Jurkat, Clone E6-1 (cell line): ENCODE measurements at regions not wholly inside any gene's neighbourhood (a gene's known extent, or its start where the extent isn't known, plus 50 kb on each side); places are given as distances from the start of the nearest gene placed in this dataset.
A peak's percentile ranks its signal among the peaks of the same experiment; 100 is the strongest.

Experiments
- DNase-seq: peaks from one replicate; pipeline ENCODE4 v3.0.0-alpha.2; 2011; ENCODE audit warnings: low read depth, low spot score
- H3K4me3 ChIP-seq: 2 replicates; pipeline ENCODE4 v1.5.1; 2011; ENCODE audit warnings: mild to moderate bottlenecking, low read length, control low read depth, moderate library complexity

GRCh38 chr2:193687195-193687594 lies 1492.5 kb upstream of the TMEFF2 start:
- H3K4me3 ChIP-seq: no peak overlapping the region
- DNase-seq: no peak

DNA sequence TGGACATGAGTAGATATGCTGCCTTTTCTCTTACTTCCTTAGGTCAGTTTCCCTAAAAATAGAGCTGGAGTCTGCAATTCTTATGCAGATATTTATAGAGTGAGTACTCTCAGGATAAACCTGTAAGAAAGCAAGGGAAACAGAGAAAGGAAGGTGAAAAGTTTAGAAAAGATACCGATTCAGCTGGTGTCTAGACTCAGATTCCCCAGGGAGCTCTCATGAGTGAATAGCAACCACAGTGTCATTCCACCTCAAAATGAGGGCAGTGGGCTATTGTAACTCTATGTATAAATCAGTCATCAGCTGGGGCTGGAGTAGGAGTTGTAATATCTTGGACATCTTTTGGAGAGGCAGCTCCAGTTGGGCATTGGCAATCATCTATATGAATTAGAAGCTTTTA lies 1485.1 kb upstream of the TMEFF2 start:
- DNase-seq: no peak
- H3K4me3 ChIP-seq: no peak overlapping the region

DNA sequence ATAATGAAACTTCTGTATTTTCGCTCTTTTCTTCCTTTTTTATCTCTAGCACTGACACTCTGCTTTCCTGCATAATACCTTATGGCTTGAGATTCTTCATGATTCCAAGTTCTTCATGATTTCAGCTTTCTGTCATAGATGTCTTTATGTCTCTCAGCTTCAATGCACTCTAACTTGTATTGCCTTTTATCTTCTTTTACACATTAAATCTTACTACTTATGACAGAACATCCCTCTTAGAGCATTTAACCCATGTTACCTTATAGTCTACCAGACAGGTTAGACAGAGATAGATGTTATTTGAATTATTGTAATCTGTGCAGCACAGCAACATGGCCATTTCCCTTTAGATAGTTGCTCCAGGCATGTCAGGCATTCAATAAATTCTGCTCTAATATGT lies 1475.7 kb upstream of the TMEFF2 start:
- no peak overlapping the region for H3K4me3 ChIP-seq
- no peak for DNase-seq

DNA sequence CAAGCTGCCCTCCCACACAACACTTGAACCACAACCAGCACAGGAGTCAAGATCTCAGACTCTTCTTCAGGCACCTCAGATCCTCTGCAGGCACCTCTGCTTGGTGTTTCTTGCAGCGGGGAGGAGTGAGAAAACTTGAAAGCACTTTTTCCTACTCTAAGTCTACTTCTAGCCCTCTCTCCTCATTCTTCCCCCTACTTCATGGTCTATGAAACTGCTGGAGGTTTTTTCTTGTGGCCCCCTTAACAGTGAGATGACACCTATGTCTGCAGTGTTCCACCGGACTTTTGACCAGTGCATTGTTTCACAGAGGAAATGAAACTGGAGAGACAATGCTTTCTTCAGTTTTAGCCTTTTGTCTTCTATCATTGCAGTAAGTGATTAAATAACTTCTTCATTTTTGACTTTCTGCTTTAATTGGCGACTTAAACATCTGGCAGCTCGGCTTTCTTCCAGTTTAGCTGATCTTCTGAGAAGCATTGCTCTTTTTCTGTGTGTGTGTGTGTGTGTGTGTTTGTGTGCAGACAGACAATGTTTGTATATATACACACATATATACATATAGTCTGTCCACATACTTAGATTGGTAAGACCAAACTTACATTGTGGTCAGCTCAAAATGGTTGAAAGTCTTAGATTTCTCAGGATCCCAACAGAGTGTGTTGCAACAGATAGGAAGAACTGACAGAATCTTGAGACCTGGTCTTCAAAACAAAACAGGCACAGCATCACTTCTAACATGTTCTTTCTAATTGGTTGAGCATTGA lies 1474.0 kb upstream of the TMEFF2 start:
- no peak overlapping the region for H3K4me3 ChIP-seq
- no peak for DNase-seq

- DNase-seq: no peak
Observed at GRCh38 chr2:193627927-193628272, 1433.2 kb upstream of the TMEFF2 start.

GRCh38 chr2:193627187-193627926 lies 1432.6 kb upstream of the TMEFF2 start:
- no peak for DNase-seq
- H3K4me3 ChIP-seq: no peak overlapping the region

More at GRCh38 chr2:193627927-193628272, 1433.2 kb upstream of the TMEFF2 start:
- H3K4me3 ChIP-seq: no peak overlapping the region

DNA sequence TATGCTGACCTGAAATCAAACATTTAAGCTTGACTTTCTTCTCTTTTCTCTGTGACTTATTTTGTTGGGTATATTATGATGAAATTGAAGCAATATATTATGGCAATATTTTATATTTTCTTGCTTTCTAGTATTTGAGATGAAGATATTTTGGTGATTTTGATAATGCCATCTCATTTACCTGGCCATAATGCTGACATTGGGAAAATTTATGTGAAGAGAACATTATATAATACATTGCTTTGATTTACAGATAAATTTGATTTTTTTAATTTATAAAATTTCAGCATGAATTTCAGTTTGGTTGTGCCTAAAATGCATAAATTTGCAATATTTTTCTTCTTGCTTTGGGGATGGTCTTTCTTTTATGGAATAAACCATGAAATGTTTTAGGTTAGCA lies 1413.7 kb upstream of the TMEFF2 start:
- H3K4me3 ChIP-seq: no peak overlapping the region
- no peak for DNase-seq

DNA sequence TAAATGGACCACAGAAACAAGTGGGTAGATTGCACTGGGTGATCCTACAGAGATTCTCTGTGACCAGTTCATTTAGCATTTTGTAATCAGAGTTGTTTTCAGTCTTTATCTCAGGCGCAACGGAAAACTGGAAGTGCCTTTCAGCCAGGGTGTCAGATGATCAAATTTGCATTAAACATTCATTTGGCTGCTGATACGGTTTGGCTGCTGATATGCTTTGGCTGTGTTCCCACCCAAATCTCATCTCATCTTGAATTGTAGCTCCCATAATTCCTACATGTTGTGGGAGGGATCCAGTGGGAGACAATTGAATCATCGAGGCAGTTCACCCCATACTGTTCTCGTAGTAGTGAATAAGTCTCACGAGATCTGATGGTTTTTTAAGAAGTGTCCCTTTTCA lies 1396.1 kb upstream of the TMEFF2 start:
- no peak overlapping the region for H3K4me3 ChIP-seq
- DNase-seq: no peak

GRCh38 chr2:193584522-193584938 lies 1389.8 kb upstream of the TMEFF2 start:
- H3K4me3 ChIP-seq: no peak overlapping the region
- DNase-seq: peak; percentile 34

DNA sequence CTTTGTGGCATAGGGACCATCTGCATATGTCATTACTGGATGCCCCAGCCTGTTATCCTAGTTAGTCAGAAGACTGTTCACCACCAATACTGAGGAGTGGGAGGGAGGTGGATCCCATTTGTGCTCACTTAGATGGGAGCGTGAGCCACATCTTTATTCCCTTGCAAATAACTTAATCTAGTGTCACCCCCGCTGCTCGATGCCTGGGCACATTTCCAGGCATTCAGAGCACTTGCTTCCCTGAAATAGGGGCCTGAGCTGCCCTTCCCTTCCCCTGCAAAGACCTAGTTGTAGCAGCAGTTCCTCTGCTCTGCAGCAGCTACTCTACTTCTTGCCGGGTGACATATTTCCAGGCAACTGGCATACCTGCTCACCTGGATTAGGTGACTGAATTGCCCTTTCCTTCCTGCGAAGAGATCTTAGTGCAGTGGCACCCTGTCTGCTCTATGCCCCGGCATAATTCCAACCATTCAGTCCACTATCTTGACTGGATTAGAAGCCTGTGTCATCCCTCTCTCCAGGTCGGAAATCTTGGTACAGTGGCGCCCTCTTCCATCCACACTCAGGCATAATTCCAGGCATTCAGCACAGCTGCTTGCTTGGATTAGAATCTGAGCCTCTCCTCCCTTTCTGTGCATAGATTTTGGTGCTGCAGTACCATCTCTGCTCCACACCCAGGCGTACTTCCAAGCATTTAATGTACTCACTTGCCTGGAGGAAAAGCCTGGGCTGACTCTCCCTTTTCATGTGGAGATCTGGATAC lies 1389.1 kb upstream of the TMEFF2 start:
- no peak for DNase-seq
- no peak overlapping the region for H3K4me3 ChIP-seq

DNA sequence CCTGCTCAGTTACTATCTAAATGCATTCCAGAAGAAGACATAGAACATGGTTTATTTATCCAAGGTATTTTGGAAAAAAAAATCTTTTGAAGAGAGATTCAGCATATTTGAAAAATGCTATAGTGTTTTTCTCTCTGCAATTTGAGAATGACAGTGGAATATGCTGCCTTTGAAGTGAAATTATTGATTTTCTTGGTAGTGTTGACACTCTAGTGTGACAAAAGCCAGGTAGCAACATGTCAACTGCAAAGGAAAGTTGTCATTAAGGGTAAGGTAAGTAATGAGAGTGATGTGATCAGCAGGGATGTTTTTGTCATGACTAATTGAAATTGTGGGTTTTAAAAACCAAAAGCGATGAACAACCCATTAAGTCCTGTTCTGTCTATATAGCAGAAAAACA lies 1387.1 kb upstream of the TMEFF2 start:
- DNase-seq: no peak
- no peak overlapping the region for H3K4me3 ChIP-seq

DNA sequence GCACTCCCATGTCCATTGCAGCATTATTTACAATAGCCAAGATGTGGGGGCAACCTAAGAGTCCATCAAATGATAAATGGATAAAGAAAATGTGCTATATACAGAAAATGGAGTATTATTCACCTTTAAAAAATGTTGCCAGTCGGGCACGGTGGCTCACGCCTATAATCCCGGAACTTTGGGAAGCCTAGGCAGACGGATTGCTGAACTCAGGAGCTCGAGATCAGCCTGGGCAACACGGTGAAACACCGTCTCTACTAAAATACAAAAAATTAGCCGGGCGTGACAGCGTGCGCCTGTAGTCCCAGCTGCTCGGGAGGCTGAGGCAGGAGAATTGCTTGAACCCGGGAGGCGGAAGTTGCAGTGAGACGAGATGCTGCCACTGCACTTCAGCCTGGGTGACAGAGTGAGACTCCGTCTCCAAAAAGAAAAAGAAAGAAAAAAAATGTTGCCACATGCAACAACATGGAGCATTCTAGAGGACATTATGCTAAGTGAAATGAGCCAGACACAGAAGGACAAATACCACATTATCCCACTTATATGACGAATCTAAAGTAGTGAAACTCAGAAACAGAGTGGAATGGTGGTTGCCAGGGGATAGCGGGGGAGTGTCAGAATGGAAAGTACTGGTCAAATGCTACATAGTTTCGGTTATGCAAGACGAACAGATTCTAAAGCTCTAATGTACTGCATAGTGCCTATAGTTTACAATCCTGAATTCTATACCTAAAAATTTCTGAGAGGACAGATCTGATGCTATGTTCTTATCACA lies 1385.6 kb upstream of the TMEFF2 start:
- no peak overlapping the region for H3K4me3 ChIP-seq
- DNase-seq: no peak

- DNase-seq: no peak
- no peak overlapping the region for H3K4me3 ChIP-seq
Observed at GRCh38 chr2:193566886-193567285, 1372.2 kb upstream of the TMEFF2 start.

DNA sequence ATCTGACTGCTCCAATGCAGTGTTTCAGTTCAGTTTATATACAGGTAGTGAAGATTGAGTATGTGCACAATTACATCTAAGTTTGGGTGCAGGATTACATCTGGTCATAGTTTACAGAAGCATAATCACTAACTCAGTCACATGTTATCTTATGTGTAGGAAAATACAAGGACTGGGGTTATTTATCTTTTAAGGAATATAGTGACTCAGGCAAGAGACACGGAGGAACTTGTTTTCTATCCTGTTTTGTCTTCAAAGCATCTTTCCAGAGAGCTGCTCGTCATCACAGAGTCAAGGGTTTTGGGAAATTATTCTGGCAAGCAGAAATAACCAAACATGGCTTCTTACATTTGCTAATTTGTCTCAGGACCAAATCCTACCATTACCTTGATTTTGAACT lies 1371.5 kb upstream of the TMEFF2 start:
- DNase-seq: no peak
- no peak overlapping the region for H3K4me3 ChIP-seq

DNA sequence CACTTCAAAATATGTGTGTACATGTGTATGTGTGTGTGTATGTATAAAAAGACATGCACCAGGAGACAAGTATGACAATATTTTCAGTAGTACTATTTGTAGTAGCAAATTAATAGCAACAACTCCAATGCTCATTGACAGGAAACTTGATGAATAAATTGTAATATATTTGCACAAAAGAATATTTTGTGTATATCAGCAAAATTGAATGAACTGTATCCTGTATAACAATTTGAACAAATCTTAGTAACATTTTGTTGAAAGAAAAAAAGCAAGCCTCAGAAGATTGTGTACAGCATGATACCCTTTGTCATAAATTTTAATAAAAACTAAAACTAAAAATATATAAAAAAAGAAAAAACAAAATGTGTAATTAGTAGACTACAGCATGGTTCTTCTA lies 1367.3 kb upstream of the TMEFF2 start:
- no peak overlapping the region for H3K4me3 ChIP-seq
- no peak for DNase-seq

DNA sequence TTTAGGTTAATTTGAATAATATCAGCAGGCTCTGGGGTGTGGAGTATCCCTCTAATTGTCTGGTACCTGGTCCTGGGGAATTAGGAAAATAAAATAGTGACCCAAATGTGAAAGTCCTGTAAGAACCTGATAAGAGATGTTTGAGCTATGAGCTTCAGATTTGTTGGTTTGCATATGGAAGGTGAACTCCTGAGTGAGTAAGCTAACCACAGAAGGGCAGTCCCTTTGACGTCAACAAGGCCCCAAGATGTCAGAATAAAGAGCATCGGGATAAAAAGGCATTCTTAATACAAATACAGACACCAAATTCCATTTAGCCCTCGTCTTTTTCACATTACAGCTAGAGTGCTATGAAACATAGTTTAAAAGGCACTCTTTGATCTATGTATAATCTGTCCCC lies 1366.3 kb upstream of the TMEFF2 start:
- no peak overlapping the region for H3K4me3 ChIP-seq
- DNase-seq: no peak

- H3K4me3 ChIP-seq: no peak overlapping the region
- no peak for DNase-seq
Observed at GRCh38 chr2:193556766-193557470, 1362.2 kb upstream of the TMEFF2 start.

- H3K4me3 ChIP-seq: no peak overlapping the region
- no peak for DNase-seq
Observed at GRCh38 chr2:193549661-193550060, 1354.9 kb upstream of the TMEFF2 start.

DNA sequence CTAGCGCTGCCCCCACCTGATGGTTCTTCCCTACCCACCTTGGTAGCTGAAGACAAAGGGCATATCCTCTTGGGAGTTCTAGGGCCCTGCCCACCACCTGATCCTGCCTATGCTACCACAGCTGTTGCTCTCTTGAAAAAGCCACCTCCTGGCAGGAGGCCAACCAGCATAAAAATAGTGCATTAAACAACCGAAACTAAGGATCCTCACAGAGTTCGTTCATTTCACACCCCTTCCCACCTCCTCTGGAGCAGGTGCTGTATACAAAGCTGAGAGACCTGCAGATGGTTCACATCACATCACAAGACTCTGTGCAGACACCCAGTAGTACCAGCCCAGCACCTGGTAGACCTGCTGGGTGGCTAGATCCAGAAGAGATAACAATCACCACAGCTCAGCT lies 1348.0 kb upstream of the TMEFF2 start:
- H3K4me3 ChIP-seq: no peak overlapping the region
- DNase-seq: peak; percentile 81
